ENCODE measurements at regions not wholly inside any gene's neighbourhood (a gene's known extent, or its start where the extent isn't known, plus 50 kb on each side); places are given as distances from the start of the nearest gene placed in this dataset.

DNA sequence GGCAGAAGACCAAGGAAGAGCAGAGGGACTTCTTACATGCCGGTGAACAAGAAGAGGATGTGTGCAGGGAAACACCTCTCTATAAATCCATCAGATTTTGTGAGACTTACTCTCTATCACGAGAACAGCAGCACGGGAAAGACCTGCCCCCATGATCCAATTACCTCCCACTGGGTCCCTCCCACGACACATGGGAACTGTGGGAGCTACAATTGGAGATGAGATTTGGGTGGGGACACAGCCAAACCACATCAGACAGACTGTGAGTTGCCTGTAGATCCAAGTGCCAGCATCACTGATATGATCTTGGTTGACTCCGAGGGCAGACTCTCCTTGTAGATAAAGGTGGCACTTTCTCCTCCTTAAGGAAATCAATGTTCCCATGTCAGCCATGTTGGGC, 414.8 kb upstream of the JARID2 start:
- no peak for TF ChIP-seq POLR2AphosphoS5 (IDR thresholded peaks at IDR 0.05; ENCODE audit: low read depth)
- TF ChIP-seq, protein P1, sequence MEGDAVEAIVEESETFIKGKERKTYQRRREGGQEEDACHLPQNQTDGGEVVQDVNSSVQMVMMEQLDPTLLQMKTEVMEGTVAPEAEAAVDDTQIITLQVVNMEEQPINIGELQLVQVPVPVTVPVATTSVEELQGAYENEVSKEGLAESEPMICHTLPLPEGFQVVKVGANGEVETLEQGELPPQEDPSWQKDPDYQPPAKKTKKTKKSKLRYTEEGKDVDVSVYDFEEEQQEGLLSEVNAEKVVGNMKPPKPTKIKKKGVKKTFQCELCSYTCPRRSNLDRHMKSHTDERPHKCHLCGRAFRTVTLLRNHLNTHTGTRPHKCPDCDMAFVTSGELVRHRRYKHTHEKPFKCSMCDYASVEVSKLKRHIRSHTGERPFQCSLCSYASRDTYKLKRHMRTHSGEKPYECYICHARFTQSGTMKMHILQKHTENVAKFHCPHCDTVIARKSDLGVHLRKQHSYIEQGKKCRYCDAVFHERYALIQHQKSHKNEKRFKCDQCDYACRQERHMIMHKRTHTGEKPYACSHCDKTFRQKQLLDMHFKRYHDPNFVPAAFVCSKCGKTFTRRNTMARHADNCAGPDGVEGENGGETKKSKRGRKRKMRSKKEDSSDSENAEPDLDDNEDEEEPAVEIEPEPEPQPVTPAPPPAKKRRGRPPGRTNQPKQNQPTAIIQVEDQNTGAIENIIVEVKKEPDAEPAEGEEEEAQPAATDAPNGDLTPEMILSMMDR (conservative IDR thresholded peaks at IDR 0.05; ENCODE audit: low read depth in 2 of 2) = no peak
- no peak for TF ChIP-seq EZH2 (IDR thresholded peaks at IDR 0.05; ENCODE audit: low read depth, unreplicated experiment)
- no peak for TF ChIP-seq EZH2phosphoT487 (IDR thresholded peaks at IDR 0.05; ENCODE audit: unreplicated experiment)
- TF ChIP-seq ZNF331 (CRISPR knock-in tag; IDR thresholded peaks at IDR 0.05; ENCODE audit: low read depth) = no peak
- TF ChIP-seq STAT1 (IDR thresholded peaks at IDR 0.05; ENCODE audit: unreplicated experiment) = no peak
- no peak for TF ChIP-seq CREB1 (CRISPR knock-in tag; IDR thresholded peaks at IDR 0.05; ENCODE audit: low read depth)
- TF ChIP-seq, protein P2, sequence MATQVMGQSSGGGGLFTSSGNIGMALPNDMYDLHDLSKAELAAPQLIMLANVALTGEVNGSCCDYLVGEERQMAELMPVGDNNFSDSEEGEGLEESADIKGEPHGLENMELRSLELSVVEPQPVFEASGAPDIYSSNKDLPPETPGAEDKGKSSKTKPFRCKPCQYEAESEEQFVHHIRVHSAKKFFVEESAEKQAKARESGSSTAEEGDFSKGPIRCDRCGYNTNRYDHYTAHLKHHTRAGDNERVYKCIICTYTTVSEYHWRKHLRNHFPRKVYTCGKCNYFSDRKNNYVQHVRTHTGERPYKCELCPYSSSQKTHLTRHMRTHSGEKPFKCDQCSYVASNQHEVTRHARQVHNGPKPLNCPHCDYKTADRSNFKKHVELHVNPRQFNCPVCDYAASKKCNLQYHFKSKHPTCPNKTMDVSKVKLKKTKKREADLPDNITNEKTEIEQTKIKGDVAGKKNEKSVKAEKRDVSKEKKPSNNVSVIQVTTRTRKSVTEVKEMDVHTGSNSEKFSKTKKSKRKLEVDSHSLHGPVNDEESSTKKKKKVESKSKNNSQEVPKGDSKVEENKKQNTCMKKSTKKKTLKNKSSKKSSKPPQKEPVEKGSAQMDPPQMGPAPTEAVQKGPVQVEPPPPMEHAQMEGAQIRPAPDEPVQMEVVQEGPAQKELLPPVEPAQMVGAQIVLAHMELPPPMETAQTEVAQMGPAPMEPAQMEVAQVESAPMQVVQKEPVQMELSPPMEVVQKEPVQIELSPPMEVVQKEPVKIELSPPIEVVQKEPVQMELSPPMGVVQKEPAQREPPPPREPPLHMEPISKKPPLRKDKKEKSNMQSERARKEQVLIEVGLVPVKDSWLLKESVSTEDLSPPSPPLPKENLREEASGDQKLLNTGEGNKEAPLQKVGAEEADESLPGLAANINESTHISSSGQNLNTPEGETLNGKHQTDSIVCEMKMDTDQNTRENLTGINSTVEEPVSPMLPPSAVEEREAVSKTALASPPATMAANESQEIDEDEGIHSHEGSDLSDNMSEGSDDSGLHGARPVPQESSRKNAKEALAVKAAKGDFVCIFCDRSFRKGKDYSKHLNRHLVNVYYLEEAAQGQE (IDR thresholded peaks at IDR 0.05; ENCODE audit: unreplicated experiment) = no peak
- TF ChIP-seq, protein P3, sequence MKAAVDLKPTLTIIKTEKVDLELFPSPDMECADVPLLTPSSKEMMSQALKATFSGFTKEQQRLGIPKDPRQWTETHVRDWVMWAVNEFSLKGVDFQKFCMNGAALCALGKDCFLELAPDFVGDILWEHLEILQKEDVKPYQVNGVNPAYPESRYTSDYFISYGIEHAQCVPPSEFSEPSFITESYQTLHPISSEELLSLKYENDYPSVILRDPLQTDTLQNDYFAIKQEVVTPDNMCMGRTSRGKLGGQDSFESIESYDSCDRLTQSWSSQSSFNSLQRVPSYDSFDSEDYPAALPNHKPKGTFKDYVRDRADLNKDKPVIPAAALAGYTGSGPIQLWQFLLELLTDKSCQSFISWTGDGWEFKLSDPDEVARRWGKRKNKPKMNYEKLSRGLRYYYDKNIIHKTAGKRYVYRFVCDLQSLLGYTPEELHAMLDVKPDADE (IDR thresholded peaks at IDR 0.05) = no peak
- TF ChIP-seq NANOG (IDR thresholded peaks at IDR 0.05; ENCODE audit: borderline replicate concordance) = no peak
- no peak for TF ChIP-seq ZNF114 (CRISPR knock-in tag; IDR thresholded peaks at IDR 0.05)
- no peak for TF ChIP-seq JUNB (IDR thresholded peaks at IDR 0.05; ENCODE audit: unreplicated experiment)
